GM18907 (cell line): ENCODE measurements at regions not wholly inside any gene's neighbourhood (a gene's known extent, or its start where the extent isn't known, plus 50 kb on each side); places are given as distances from the start of the nearest gene placed in this dataset.

Source experiments
- ATAC-seq: cut with Tn5 transposase; IDR thresholded peaks from one replicate; pipeline ENCODE4 v1.9.1; 2021; ENCODE audit warnings: mild to moderate bottlenecking, moderate library complexity; ENCODE audit not compliant: unreplicated experiment

DNA sequence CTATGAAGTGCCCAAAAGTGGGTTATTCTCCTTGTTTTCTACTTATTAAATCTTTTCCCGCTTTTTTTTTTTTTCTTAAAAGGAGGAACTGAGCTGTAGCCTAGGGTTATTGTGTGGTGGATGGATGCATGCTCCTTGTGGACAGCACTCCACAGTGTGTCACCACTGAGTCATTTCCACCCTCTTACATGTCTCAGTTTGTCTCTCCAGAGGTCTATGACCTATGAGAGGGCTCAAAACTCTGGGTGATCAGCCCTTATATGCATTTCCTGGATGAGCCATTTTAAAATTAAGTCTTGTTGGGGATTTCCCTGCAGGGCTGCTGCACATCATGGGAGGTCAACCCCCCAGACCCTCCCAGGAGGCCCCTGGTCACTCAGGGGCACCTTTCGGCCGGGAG lies 102.2 kb upstream of the MOCS2 start:
- no peak for ATAC-seq

DNA sequence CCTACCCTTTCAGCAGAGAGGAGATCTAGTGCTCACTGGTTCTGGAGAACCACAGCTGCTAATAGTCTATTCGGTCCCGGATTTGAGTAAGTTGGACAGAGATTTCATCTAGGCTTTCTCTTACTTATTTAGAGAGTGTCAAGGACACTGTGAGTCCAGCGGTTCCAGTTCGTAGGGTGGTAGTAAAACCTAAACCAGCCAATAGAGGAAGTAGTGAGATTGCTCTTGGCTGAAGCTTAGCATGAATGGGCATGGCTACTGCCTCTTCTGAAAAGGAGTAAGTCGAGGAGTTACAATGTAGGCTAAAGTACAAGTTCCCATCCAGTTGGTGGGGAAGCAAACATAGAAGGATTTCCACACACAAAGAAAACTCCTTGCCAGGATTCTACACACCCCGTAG lies 109.6 kb upstream of the MOCS2 start:
- no peak for ATAC-seq

DNA sequence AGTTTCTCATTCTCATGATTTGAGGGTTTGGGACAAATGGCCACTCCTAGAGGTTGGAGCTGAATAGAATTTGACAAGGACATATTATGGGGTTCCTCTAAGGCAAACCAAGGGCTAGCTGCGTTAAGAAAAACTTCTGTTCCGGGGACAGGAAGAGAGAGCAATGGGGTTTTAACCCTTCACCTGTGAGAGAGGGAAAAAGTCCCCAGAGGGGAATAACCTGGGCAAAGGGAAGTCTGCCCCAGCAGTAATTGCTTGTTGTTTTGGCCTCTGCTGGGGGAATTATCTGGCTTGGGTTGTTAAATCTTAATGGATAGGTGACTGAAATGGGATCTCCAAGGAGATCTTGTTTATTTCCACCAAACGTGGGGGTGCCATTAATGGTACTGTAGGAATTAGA lies 110.1 kb upstream of the MOCS2 start:
- ATAC-seq = no peak

DNA sequence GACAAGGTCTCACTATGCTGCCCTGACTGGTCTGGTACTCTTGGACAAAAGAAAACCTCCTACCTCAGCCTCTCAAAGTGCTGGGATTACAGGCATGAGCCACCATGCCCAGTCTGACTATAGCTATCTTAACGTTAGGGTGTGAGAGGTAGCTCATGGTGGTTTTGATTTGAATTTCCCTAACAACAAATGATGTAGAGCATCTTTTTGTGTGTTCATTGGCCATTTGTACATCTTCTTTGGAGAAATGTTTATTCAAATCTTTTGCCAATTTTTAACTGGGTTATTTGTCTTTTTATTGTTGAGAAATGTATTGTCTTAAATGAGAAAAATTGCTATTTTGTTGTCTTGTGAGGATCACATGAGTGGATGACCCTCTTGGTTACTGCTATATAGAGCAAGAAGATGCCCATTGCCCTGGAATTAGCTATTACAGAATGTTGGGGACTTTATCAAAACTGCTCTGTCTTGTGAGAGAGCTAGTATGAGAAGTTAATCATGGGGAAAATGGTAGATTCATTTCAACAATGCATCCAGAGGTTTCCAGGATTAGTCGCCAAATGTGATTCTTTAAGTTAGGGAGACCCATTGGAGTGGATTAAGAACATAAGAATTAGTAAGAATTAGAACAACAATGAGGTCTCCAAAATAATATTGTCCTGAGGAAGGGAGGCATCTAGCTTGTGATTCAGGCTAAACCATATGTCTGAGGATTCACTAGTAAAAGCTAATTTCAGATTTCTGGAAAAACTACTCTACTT lies 124.3 kb upstream of the MOCS2 start:
- ATAC-seq = no peak

DNA sequence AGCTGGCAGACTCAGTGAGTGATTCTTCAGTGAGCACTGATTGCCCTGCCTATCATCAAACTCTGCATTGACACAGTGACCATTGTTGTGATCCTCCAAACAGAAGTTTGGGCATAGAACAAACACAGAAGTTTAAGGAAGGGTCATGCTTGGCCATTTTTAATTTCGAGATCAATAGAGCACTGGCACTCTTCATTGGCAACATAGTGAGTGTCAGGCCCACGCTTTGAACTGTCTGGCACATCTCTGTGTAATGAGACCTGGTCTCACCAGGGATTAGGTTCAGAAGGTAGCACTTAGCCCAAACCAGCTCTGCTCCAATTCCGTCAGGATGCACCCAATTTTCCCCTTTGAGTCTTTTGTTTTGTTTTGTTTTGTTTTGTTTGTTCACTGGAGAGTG lies 127.1 kb upstream of the MOCS2 start:
- no peak for ATAC-seq

DNA sequence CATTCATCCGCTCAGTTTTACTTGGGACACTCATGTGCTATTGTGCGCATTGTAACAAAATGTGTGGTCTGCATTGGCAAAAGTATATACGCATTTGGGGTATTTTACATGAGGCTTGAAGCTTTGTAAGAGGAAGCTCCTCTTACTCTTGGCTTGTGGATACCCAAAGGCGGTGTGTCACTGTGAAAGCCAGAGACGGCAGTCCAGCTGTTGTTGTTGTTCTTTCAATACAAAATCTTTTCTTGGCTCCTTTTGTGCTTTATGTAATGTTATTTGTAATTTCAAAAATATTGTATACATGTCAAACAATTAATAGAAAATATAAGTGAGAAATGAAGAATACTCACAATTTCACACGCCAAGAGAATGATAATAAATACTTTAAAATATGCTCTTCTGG lies 128.3 kb upstream of the MOCS2 start:
- no peak for ATAC-seq

DNA sequence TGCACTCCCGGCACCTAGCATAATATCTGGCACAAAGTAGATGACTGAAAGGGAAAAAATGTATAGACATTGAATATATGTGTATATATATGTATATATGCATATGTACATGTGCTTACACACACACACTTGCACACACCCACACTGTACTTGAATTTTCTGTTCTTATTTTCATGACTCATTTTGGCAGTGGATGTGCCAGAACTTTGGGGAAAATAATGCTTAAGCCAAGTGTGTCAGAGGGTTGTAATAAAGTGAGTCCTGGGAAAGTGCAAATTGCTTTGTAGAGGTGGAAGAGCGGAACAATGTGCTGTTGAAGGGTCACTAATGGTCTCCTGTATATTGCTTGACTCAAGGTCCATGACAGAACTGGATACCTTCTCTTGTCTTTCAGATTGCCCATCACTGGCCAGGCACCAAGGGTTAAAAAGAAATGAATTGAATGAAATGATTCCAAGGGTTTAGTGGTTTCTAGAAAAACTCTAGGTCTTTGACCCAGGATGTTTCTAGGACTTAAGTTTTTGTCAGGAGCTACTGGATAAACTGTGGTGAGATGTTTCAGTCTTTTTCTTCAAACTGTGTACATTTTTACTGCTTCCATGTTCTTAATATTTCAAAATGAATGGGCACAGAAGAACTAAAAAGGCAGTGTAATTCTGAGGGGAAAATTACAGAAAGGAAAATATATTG lies 129.9 kb upstream of the MOCS2 start:
- ATAC-seq = no peak

DNA sequence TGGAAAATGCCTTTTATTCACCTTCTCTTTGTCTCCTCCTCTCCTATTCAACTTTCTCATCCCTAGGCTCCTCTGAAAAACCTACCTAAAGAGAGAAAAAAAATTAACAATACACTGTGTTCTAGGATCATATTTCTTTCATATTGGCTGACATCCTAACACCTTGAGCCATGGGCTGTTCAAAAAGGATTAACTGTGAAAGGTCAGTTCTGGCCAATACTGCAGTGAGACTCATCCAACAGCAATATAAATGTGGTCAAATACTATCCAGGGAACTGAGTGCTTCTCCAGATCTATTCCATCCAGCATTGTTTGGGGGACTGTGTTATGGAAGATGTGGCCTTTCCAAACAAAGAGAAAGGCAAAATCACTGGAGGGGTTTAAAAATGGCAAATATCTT lies 131.1 kb upstream of the MOCS2 start:
- no peak for ATAC-seq

DNA sequence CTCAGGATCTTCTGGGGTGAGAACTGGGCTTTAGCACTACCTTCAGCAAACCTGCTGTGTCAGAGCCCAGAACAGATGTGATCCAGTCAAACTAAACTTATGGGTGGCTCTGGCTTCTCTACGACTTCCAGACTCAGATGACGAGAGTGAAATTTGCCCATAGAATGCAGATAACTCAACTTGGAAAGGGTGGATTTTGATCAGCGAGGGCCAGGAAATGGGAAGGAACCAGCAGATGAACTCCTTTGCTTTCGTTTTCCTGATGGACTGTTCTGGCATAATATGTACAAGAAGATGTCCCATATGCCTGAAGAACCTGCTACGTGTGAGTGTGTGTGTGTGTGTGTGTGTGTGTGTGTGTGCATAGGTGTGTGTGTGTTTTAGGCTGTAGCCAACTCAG lies 132.0 kb upstream of the MOCS2 start:
- no peak for ATAC-seq

DNA sequence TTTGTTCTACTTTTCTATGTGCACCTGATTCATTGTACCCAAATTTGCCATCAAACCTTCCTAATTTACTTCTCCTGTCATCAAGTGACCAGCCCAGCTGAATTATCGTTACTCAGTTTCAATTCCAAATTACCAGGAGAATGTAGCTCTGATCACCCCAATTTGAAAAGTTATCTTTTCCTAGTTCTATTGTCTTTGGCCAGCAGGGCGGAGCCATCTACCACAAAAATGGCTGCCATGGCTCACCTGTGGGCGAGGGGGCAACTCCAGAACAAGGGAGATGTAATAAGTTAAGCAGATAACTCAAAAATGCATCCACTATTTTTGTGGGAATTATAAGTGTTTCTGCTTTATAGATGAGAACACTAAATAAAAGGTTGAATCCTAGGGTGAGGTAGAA lies 133.8 kb upstream of the MOCS2 start:
- no peak for ATAC-seq

DNA sequence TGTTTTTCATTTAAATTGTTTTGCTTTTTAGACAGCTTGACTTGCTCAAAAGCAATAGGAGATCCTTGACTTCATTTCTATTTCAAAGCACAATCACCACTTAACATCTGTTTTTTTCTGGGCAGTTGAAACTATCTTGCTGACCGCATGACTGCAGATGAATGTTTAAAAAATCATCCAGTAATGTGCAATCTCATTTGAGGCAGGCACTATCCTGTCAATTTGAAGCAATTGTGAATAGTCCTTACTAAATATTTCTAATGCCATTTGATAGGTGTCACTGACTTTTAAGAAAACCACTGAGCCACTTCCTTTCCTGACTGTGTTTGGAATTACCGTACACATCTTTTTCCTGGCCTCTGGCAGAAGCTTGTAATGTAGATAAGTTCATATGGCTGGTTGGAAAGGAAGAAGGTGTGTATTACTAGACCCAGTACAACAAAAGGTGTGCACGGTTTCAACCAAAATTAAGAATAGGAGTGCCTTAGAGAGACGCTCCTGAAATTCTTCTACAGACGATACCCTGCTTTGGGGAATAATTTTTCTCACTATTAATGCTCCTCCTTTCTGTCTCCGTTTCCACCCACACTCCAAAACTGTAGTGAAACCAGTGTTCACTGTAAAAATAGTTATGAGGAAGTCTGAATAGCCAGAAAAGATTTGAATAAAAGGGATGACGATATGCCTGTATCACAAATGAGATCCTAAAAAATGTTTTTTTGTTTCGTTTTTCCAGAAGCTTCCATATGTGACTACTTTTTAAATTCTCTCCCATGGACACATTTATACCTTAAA lies 136.7 kb upstream of the MOCS2 start:
- no peak for ATAC-seq

DNA sequence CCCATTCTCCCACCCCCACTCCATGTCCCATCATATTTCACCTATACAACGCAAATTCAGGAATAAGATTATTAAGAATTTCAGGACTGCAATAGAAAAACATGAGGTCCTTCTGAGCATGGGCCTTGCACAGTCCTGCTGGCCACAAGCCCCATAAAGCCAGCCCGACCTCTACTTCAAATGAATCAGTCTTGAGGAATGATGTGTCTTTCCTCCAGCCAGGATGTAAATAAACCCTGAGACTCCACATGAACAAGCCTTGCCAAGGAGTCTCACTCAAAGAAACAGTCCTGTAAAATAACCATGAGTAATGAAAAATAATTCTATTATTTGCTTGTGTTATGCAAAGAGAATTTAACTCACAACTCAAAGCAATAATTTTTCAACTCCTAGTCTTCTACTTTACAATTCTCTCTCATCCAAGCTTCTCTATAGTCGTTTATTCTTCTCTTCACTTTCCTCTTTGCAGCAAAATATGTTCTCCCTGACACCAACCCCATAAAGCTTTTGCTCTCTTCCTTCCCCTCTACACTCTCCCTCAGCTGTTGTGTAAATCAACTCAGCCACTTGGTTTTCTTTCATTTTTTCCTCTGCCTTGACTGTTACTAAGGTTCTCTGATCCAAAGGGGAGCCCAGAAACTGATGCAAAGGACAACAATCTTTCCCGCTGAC lies 140.1 kb upstream of the MOCS2 start:
- no peak for ATAC-seq

DNA sequence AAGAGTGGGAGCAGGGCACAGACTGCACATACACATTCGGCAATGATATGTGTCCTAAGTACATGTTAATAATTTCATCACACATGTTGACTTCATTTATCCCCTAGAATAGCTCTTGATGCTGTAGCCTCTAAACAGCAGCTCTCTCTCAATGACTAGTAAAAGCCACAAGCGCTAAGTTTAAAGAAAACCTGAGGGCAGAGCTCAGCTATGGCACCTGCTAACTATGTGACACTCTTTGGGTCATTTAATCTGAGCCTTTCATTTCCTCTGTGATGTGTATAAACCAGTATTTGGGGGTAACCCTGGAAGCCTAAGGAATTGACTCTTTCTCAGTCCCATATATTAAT lies 140.6 kb upstream of the MOCS2 start:
- no peak for ATAC-seq

DNA sequence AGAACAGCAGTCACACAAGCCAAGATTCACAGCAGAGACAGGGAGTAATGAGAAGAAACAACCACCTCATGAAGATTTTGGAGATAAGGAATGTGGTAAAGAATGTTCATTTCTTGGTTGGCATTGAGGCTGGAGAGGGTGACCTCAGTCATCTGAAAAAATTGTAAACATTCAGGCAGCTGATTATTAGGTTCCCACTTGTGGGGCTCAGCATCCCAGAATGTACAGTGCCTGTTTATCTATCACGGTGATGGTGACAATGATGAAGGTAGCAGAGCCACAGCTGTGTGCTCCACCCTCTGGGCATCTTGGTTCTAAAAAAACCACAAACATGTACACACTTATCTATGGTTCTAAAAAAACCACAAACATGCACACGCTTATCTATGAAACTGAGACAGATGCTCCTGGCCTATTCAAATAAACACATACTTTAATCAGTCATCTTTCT lies 143.9 kb upstream of the MOCS2 start:
- no peak for ATAC-seq

DNA sequence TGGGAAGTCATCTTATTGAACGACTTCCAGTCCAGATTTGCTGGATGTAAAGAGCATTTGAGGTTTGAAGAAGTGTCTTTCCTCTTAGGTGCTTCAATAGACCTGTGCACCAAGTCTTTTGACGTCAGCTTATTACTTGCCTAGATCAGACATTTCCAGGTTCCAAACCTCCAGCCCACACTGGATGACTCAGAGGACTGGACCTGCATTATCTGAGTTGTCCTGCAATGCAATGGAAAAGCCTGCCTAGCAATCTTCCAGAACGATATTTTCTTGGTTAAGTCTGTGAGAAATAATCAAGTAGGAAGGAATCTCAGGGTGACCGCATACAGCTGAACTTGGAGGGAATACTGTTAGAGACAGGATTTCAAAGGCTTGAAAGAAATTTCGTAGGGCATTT lies 147.2 kb upstream of the MOCS2 start:
- no peak for ATAC-seq

DNA sequence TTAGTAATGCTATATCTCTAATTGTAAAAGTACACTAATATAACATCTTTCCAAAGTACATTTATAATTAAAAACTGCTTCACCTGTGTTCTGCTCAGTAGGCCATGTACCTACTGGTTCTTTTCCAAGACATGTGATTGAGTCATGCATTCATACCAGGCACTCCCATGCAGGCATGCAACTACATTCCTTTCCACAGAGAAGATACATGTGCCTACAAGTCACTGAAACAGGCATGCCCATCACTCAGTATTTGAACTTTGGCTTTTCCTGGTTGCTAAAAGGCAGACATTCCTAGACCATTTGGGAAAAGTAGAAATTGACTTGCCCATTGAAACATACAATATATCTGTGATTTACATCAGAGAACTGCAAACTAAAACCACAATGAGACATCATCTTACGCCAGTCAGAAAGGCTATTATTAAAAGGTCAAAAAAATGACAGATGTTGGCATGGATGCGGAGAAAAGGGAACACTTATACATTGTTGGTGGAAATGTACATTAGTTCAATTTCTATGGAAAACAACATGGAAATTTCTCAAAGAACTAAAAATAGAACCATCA lies 148.3 kb upstream of the MOCS2 start:
- ATAC-seq = no peak

DNA sequence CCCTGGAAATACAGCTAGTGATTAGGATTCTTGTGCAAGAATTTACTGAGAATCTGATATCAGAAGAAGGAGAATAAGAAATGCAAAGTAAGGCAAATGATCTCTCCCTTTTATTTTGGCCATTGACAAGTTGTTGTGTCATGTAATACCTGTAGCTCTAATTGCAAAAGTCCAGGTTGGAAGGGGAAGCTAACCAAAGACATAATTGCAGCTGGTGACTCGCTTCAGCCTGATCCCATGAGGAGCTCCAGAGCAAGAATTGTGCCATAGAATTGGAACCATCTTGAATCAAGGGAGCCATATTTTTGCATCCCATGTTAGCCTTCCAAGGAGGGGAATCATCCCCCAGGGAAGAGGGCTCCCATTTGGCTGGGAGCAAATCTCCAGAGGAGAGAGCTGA lies 149.6 kb upstream of the MOCS2 start:
- ATAC-seq = no peak

DNA sequence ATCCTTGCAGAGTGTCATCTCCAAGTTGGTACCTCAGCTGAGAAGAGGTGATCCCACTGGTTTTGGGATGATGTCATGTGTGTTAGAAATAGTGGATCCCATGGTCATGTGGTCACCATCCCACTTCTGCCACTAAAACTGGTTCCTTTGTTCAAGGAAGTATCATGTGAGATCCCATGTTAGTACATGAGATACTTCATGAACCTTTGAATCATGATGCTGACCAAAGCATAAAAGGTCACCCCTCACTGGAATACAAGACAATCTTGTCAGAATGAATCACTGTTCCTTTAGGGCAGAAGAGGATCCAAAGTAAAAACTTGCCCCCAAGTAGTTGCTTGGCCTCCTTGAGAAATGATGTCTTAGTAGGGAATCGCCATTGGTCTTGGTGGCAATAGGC lies 150.9 kb upstream of the MOCS2 start:
- no peak for ATAC-seq

DNA sequence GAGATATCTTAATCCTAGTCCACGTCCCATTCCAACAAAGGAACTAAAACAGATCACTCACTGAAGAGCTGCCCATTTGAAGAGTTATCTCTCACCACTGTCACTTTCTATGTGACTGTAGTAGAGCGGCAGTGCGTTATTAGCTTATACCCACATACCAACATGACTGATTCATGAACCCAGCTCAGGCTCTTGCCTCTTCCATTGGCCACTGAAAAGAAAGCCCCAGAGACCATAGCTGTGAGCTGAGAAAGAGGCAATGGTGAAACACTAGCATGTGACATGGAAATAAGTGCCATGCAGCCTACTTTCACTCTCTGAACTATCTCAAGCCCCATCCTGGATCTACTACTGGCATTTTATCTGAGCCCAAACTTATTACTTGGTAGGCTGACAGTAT lies 151.7 kb upstream of the MOCS2 start:
- no peak for ATAC-seq

DNA sequence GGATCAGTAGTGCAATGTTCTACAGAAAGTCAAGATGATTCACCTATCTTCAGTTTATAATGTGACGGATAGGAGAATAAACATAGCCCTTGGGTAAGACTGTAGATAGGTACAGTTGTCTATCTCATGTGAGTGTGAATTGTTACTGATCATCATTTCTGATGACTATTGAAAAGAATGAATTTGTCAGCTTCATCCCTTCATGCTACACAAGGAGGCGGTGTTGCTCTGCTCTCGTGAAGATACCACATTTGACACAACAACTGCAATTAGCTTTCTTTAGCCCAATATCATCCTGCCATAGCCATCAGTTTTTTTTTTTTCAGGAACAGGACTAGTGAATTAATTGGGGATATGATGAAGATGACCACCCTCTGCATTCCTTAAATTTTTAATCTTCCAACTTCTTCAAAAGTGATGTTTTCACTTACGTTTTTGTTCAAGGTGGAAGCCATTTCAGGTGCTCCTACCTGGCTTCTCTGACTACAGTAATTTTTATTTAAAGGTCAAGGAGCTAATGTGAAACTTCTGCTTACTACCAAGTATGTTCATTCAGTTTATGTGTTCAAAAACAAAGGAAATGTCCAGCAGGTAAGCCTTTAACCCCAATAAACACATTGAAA lies 152.9 kb upstream of the MOCS2 start:
- no peak for ATAC-seq

DNA sequence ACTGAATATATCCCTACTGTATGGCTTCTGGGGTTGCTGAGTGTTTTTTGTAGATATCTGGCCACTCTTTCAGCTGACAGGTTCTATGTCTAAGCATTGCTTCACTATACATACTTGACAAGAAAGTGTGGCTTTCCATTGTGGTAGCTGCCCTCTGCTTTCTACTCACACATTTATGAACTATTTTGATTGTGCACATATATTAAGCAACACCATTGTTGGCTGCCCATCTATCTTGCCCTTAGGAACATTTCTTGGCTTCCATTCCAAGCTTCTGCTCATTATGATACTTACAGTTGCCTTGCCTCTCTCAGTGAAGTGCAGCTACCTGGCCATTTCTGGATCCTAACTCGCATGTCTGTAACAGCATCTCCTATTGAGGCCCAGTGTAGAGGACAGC lies 153.6 kb upstream of the MOCS2 start:
- no peak for ATAC-seq
